Fibroblast of lung (primary cell): ENCODE measurements at regions not wholly inside any gene's neighbourhood (a gene's known extent, or its start where the extent isn't known, plus 50 kb on each side); places are given as distances from the start of the nearest gene placed in this dataset.

Experiments
- DNase-seq, 2 donors: peaks; one replicate each; pipeline versions ENCODE4 v3.0.0 to v3.0.0-alpha.2; 2010; ENCODE audit warnings: low read depth in 2 of 2
- H2AFZ ChIP-seq: 2 replicates; pipeline ENCODE4 v1.5.1; 2012; ENCODE audit warnings: low read length, control low read depth, inconsistent platforms
- H3K27ac ChIP-seq: 2 replicates; pipeline ENCODE4 v1.5.1; 2011; ENCODE audit warnings: low read length, control low read depth; ENCODE audit not compliant: insufficient read depth
- H3K27me3 ChIP-seq: 2 replicates; pipeline ENCODE4 v1.5.1; 2011; ENCODE audit warnings: mild to moderate bottlenecking, low read length; ENCODE audit not compliant: control insufficient read depth, insufficient read depth
- H3K36me3 ChIP-seq: 2 replicates; pipeline ENCODE4 v1.5.1; 2011; ENCODE audit warnings: low read length; ENCODE audit not compliant: control insufficient read depth, insufficient read depth
- H3K4me1 ChIP-seq: 2 replicates; pipeline ENCODE4 v1.5.1; 2011; ENCODE audit warnings: low read length; ENCODE audit not compliant: control insufficient read depth, insufficient read depth; ENCODE audit errors: extremely low read depth
- H3K4me2 ChIP-seq: 2 replicates; pipeline ENCODE4 v1.5.1; 2011; ENCODE audit warnings: low read length, control low read depth; ENCODE audit not compliant: insufficient read depth; ENCODE audit errors: extremely low read depth
- H3K4me3 ChIP-seq, 4 experiments: fragments of 200-600 bp in 1 of 4; sonication (generic) in 1 of 4; replicated peaks in 1 of 4; 2 replicates each; pipeline ENCODE4 v1.5.1; 2011 to 2016; ENCODE audit warnings: low read length in 4 of 4, low read depth in 3 of 4, mild to moderate bottlenecking in 3 of 4, control low read depth in 2 of 4, inconsistent platforms in 1 of 4, mixed read lengths in 1 of 4; ENCODE audit not compliant: insufficient read depth in 1 of 4; ENCODE audit errors: control extremely low read depth in 1 of 4
- H3K79me2 ChIP-seq: 2 replicates; pipeline ENCODE4 v1.5.1; 2012; ENCODE audit warnings: mild to moderate bottlenecking, low read length, inconsistent platforms; ENCODE audit not compliant: control insufficient read depth, insufficient read depth
- H3K9ac ChIP-seq: 2 replicates; pipeline ENCODE4 v1.5.1; 2011; ENCODE audit warnings: mild to moderate bottlenecking, low read length, control low read depth; ENCODE audit not compliant: insufficient read depth
- H3K9me3 ChIP-seq: 2 replicates; pipeline ENCODE4 v1.5.1; 2012; ENCODE audit warnings: low read depth, low read length; ENCODE audit not compliant: control insufficient read depth, insufficient read depth
- H4K20me1 ChIP-seq: 2 replicates; pipeline ENCODE4 v1.5.1; 2011; ENCODE audit warnings: low read length; ENCODE audit not compliant: control insufficient read depth, insufficient read depth; ENCODE audit errors: extremely low read depth
- CTCF ChIP-seq, 2 donors: IDR thresholded peaks in 1 of 2; conservative IDR thresholded peaks in 1 of 2; 1 replicate in 1 of 2; 2 replicates in 1 of 2; pipeline ENCODE4 v1.5.1; 2011 to 2012; ENCODE audit warnings: low read length in 2 of 2, control low read depth in 1 of 2, inconsistent platforms in 1 of 2, low read depth in 1 of 2, mild to moderate bottlenecking in 1 of 2
- EZH2 ChIP-seq: IDR thresholded peaks from 2 replicates; pipeline ENCODE4 v1.5.1; 2012; ENCODE audit warnings: low read length, control low read depth, mild to moderate bottlenecking; ENCODE audit errors: missing control alignments

- H3K4me3 ChIP-seq, result no peak overlapping the region
- no peaks in the 10 kb centered on the region for H3K79me2 ChIP-seq
- H3K27me3 ChIP-seq, result no peaks in the 10 kb centered on the region
- H3K36me3 ChIP-seq, result no peaks in the 10 kb centered on the region
- no peak overlapping the region for H2AFZ ChIP-seq
- no peak overlapping the region for H3K27ac ChIP-seq
- no peak overlapping the region for H3K4me2 ChIP-seq
- no peaks in the 10 kb centered on the region for H3K4me1 ChIP-seq
- no peaks in the 10 kb centered on the region for H4K20me1 ChIP-seq
- no peak for DNase-seq
- H3K9me3 ChIP-seq, result no peaks in the 10 kb centered on the region
- H3K9ac ChIP-seq, result no peak overlapping the region
- TF ChIP-seq CTCF (conservative IDR thresholded peaks at IDR 0.05 in 1 of 2, IDR thresholded peaks at IDR 0.05 in 1 of 2; ENCODE audit: low read depth in 1 of 2, low read length in 2 of 2) (no peak), EZH2 (no peak)
Measured at GRCh38 chr5:130712324-130712723, 452.7 kb downstream of the HINT1 start.

- no peaks in the 10 kb centered on the region for H3K9me3 ChIP-seq
- no peak overlapping the region for H3K27ac ChIP-seq
- no peaks in the 10 kb centered on the region for H3K36me3 ChIP-seq
- no peaks in the 10 kb centered on the region for H3K27me3 ChIP-seq
- H3K79me2 ChIP-seq, result no peaks in the 10 kb centered on the region
- H3K9ac ChIP-seq, result no peak overlapping the region
- H3K4me3 ChIP-seq, result no peak overlapping the region
- H2AFZ ChIP-seq, result no peak overlapping the region
- H4K20me1 ChIP-seq, result no peaks in the 10 kb centered on the region
- DNase-seq, result peak; percentile 47 to 84
- H3K4me2 ChIP-seq, result no peak overlapping the region
- H3K4me1 ChIP-seq, result no peaks in the 10 kb centered on the region
- TF ChIP-seq EZH2 (no peak), CTCF (conservative IDR thresholded peaks at IDR 0.05 in 1 of 2, IDR thresholded peaks at IDR 0.05 in 1 of 2; ENCODE audit: low read depth in 1 of 2, low read length in 2 of 2) (no peak)
Measured at GRCh38 chr5:130710596-130710995, 454.5 kb downstream of the HINT1 start.

GRCh38 chr5:130708754-130709153, 456.3 kb downstream of the HINT1 start:
- Histone ChIP-seq H2AFZ (no peak overlapping the region), H3K79me2 (no peaks in the 10 kb centered on the region), H3K4me2 (no peak overlapping the region), H3K36me3 (no peaks in the 10 kb centered on the region), H3K27ac (no peak overlapping the region), H3K27me3 (no peaks in the 10 kb centered on the region), H3K4me3 (no peak overlapping the region), H4K20me1 (no peaks in the 10 kb centered on the region), H3K9me3 (no peaks in the 10 kb centered on the region), H3K9ac (no peak overlapping the region), H3K4me1 (no peaks in the 10 kb centered on the region)
- TF ChIP-seq CTCF (conservative IDR thresholded peaks at IDR 0.05 in 1 of 2, IDR thresholded peaks at IDR 0.05 in 1 of 2; ENCODE audit: low read depth in 1 of 2, low read length in 2 of 2), result no peak
- no peak for TF ChIP-seq EZH2
- peak in 1 of 2 donors; percentile 32 for DNase-seq
